ENCODE measurements at regions not wholly inside any gene's neighbourhood (a gene's known extent, or its start where the extent isn't known, plus 50 kb on each side); places are given as distances from the start of the nearest gene placed in this dataset.
"Not testable (repeated sequence)": the region's sequence is repeated elsewhere in the genome, so short reads cannot be mapped to it uniquely, and the experiment has no call there.

DNA sequence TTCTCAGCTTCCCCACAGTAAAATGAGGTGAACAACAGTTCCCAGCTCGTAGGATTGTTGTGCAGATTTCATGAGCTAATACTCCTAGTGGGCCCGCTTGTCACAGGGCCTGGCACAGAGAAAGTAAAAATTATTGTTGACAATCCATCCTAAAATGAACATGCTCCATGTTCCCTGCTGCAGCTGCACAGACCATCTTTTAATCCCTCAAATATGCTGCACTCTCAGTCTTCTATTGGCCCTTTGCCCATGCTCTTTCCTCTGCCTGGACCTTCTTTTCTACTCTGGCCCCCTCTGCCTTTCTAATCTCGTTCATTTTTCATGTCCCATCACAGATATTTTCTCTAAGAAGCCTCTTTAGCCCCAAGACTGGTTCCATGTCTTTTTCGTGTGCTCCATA, 117.7 kb upstream of the NR3C1 start:
- DNase-seq: no peak

DNA sequence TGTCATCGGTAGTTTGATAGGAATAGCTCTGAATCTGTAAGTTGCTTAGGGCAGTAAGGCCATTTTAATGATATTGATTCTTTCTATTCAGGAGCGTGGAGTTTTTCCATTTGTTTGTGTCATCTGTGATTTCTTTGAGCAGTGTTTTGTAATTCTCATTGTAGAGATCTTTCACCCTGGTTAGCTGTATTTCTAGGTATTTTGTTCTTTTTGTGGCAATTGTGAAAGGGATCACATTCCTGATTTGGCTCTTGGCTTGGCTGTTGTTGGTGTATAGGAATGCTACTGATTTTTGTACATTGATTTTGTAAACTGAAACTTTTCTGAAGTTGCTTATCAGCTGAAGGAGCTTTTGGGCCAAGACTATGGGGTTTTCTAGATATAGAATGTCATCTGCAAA, 115.7 kb upstream of the NR3C1 start:
- not testable (repeated sequence) for DNase-seq

DNA sequence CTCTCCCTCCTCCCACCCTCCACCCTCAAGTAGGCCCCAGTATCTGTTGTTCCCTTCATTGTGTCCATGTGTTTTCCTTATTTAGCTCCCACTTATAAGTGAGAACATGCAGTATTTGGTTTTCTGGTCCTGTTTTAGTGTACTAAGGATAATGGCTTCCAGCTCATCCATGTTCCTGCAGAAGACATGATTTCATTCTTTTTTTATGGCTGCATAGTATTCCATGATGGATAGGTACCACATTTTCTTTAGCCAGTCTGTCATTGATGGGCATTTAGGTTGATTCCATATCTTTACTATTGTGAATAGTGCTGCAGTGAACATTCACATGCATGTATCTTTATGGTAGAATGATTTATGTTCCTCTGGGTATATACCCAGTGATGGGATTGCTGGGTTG, 114.3 kb upstream of the NR3C1 start:
- not testable (repeated sequence) for DNase-seq

DNA sequence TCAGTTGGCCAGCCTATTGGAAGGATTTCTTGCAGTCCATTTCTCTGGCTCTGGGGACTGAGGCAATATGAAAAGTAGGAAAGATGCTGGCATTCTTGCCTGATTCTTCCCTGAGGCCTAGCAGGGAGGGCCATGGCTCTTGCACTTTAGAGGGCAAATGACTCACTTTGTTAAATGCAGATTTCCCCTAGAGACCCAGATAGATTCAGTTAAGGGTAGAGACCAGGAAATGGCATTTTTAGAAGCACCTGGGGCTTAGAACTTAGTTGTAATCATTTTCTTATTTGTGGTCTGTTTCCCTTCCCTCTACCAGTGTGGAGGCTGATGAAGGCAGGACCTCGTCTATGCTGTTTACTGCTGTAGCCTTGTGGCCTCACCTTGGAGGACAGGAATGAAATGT, 112.8 kb upstream of the NR3C1 start:
- no peak for DNase-seq

DNA sequence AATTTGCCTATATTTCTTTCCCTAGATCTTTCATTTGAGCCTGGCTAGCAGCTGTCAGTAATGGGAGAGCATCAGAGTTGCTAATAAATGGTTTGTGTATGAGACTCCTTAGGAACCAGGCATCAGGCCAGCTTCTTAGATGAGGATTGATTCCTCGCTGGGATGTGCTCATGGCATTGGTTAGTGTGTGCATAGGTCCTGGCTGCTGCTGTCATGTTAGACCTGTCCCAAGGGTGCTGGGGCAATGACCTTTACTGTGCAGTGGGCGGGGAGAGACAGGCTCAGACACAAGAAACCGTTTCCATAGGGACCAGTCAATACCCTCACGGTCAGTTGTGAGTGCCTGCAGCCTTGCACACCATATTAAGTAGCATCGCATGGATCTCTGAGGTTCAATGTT, 112.3 kb upstream of the NR3C1 start:
- no peak for DNase-seq

DNA sequence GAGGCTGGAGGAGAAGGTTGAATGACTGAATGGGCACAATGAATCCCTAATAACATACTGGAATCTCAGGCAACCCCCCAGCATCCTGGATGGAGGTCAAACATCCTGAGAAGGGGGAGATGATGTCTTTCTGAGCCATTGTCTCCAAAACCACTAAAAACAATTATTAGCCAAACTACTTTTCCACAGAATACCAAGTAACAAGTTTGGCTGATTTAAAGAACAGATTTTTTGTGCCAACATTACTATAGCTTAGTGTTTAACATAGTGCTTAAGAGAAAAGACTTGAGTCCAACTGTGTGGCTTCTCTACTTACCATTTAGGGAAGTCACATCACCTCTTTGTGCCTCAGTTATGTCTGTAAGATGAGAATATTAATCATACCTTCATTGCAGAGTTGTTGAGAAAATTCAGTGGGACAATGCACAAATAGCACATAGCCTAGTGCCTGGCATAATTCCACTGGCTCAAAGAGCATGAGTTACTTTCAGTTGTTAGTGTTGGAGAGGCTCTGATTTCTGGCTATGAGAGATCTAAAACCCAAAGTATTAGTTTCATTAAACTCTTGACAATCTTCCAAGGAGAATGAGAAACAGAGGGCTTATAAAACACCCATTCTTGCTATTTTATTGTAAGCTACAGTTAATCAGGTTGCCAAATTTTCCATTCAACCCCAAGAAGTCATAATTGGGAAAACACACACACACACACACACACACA, 111.3 kb upstream of the NR3C1 start:
- no peak for DNase-seq

DNA sequence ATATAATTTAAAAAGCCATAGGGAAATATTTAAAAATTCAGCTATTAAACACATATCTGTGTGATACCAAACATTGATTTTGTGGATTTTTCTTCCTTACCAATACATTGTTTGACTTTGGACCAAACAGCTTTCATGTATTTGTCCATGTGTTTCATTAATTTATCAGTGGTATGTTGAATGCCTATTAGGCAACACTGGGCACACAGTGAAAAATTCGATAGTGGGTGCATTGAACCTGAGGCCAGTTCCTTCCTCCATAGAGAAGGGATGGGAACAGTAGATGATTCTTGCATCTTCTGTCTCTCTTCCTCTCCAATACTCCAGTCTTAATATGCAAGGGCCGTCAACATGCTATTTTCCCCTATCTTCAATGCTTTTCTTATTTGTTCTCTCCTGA, 110.2 kb upstream of the NR3C1 start:
- no peak for DNase-seq

DNA sequence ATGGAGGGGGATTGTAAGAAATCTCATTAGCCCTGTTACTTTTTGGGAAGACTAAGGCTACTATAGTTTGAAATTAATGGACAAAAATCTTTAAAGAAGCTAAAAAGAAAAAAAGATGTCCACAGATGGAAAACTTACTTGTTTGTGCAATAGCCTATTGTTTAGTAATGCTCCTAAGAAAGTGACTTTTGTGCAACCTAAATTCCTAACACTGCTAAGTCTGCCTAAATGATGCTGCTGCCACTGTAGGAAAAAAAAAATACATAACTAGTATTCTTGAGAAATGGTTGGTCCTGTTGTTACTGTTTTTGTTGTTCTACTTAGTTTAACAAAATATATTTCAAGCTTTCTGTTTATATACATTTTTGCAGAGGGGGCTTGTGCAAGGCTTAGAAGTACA, 108.2 kb upstream of the NR3C1 start:
- no peak for DNase-seq

DNA sequence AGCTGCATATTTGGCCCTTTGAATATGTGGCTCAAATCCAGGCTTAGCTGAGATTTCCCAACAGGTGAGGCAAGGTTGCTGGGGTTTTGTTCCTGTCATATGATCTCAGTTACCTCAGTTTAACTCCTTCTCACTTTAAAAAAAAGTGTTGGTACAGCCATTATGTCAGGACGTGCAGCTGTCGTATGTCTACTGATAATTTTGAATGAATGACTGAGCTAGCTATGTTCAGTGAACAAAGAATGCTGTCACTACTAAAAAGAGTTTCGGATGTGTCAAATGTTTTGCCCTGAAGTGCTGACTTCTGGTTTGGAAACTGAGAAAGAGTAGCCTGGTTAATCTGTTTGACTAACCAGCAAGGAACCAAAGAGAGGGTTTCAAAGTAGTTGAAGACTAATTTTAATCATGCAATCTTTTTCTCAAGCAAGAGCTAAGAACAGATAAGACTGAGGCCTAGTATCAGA, 106.3 kb upstream of the NR3C1 start:
- peak; percentile 47 for DNase-seq

DNA sequence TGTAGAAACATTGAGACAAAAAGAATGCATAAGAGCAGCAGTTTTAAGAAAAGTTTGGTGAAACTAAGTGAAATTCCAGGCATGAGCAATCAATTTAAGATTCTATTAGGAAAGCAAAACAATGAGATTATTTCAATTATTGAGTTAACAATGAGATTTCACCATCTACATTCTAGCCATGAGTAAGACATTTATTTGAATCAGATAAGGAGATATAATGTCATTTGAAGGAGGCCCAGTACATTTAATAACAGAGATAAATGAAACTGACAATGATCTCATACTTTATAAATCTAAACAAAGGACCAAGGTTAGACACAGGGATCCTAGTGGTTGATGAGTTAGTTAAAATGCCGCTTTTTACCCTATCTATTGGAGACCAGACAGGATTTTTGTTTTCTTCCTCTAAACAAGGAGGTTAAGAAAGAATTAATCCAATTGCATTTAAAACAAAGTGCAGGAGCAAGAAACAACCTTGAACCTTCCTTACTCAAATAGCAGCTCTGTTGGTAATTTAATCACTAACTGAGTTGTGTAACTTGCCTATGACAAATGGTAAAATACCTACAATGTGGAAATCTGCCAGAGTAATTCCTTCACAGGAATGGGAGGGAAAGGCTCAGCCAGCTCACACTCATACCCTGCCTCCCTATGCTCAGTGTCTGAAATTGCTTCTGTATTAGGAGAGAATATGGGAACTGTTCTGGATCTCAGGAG, 103.5 kb upstream of the NR3C1 start:
- no peak for DNase-seq

DNA sequence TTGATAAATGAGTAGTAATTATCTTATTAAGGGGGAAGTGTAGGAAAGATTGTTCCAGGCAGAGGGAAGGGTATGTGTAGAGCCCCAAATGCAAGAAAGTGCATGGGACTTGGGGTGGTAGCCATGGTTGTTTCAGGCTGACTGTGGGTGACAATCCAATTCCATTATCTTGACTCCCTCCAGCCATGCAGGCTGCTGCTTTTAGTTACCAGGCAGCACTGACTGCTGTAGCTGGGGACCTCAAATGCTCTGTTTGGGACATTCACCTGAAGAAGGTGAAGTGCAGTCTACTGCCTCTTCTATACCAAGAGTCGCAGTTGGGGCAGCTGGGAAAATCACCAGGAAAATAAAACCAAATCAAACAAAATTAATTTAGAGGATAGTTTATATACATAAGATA, 102.4 kb upstream of the NR3C1 start:
- no peak for DNase-seq

DNA sequence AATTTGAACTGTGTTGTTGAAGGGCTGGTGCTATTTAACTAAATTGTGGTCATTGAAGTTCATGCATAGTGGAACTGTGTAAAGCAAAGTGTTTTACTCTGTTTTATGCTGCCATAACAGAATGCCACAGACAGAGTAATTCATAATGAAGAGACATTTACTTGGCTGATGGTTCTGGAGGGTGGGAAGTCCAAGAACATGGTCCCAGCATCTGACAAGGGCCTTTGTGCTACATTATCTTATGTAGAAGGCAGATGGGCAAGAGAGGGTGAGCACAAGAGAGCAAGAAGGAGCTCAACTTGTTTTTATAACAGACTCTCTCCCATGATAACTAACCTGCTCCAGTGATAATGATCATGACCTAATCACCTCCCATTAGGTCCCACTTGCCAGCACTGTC, 101.9 kb upstream of the NR3C1 start:
- no peak for DNase-seq

DNA sequence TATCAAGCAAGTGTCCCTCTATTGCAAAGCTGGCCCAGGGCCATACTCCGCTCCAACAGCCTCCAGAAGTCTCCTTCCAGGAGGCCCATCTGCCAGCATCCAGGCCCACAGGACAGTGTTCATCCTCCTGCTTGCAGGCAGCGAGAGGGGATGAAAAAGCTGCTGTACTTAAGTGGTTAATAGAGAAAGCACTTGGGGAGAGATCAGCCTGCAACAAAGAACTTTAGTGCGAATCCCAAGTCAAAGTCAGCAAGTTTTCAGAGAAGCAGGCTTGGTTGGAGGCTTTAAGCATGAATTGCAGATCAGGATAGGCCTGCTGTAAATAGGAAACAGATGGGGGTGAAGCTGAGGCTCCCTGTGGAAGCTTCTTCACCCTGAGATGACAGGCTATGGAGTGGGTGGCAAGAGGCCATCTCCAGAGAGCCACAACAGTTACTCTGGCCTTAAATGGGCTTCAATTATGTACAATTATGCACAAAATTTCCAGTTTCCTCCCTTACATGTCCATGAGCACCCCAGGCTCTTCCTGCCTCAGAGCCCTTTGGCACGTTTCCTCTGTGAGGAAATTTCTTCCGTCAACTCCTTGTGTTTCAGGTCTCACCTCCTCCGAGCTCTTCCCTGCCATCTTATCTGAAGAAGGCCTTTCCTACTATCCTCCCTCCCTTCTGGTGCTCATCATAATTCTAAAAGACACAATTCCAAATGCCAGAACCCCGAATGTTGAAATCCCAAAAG, 98.0 kb upstream of the NR3C1 start:
- DNase-seq: no peak

DNA sequence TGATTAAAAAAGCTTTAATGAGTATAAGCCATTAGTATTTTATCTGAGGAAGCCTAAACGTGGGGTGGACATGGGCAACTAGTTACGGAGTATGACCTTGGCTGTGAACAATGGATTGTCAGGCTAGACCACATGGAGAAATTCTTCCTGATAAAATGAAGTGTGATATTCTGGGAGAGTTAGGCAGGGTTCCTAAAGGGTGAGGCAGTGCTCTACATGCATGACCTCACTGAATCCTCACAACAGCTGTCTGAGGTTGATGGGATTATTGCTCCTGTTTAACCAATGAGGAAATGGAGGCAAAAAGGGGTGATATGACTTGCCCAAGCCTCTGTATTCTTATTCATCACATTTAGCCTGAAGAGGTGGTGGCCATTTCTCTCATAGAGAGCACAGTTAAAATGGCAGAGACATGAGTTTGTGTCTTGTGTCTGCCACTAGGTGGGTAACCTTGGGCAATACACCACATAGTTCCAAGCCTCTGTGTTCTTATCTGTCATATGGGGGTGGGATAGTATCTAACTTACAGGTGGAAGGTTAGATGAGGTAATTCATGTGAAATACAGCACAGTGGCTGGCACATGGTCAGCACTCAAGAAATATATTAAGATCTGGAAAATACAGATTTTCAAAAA, 96.1 kb upstream of the NR3C1 start:
- DNase-seq: no peak

DNA sequence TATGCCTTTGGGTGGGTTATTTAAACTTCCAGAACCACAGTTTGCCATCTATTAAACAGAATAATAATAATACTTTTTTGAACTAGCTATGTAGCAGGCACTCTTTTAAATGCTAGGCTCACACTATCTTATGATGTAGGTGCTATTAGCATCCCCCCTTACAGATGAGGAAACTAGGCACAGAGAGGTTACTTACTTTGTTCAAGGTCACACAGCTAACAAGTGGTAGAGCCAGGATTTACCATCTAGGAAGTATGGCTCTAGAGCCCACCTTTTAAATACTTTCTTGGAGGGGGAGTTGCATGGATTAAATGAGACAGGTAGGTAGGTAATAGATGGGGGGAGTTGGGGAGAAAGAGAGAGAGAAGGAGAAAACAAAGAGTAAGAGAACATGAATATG, 95.3 kb upstream of the NR3C1 start:
- no peak for DNase-seq

DNA sequence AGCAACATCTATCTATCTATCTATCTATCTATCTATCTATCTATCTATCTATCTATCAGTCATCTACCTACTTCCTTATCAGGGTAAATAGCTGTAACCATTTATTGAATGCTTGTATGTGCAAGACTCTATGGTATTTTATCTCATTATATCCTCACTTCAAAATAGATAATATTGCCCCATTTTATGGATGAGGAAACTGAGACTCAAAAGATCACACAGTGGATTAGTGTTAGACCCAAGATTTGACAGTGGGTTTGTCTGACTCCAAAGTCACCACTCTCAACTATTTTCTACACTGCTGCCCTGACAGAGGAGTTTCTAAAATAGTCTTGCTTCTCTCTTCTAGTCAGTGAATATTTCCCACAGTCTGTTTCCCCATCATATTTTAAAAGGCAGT, 94.3 kb upstream of the NR3C1 start:
- no peak for DNase-seq

DNA sequence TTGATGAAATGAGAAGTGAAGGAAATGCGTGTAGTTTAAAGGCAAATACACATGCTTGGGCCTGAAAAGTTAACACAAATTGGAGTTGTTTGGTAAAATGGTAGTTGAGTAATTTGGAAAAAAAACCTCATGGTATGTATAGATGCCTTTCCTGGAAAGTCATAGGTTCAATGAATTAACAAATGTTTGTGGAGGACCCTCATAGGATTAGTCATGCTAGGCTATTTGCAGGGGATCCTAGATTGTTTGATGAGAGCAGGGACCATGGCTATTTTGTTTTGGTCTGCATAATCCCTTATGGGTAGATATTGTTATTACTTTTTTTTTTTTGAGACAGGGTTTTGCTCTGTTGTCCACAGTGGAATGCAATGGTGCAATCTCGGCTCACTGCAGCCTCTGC, 93.5 kb upstream of the NR3C1 start:
- DNase-seq: no peak

DNA sequence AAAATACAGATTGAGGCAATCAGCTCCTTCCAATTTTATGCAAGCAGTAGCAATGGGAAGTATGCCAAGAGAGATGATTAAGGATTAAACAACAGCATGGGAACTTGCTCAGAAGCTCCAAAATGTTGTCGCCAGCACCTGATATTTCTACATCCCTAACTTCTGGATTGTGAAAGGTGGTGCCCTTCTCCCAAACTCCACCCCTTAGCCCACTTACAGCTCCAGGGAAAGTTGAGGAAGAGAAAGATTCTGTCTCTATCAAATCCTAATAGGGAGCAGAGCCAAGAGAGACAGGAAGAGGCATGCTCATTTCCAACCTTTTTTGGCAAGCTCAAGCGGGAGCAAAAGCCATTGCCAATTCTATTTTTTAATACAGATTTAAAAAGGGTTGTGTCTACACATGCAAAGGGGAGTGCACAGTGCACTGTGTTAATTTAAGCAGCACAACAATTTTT, 92.4 kb upstream of the NR3C1 start:
- no peak for DNase-seq

DNA sequence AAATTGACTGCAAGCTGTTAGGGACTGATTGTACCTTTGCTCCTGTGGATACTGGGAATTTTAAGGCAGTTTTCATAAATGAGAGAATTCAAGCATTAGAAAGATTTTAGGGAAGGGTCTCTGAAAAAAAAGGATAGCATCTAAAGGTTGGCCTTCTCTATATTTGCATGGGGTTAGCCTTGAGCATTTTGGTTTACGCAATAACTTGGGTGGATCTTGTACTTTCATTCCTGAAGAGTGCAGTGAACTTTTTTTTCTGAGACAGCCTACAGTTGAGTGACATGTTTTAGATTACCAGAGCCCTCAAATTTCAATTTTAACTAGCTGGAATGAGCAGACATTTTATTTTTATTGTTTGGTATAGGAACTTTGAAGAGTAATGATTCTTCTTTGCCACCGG, 91.6 kb upstream of the NR3C1 start:
- no peak for DNase-seq

DNA sequence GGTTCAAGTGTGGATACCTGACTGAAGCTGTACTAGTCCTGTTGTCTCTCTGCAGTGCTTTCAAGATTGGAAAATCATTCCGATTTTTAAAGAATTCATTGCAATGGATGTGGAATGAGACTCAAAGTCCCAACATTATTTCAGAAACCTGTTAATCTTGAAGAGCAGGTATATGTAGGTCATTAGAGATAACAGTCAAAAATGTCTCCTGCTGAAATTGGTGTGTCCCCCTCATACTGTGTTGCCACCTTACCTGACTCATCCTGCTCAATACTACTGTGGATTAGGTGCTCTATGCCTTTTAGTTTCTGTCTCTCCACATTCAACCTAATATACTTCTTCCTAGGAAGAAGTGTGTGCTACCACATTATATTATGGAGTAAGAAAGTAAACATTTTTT, 91.1 kb upstream of the NR3C1 start:
- DNase-seq: no peak

DNA sequence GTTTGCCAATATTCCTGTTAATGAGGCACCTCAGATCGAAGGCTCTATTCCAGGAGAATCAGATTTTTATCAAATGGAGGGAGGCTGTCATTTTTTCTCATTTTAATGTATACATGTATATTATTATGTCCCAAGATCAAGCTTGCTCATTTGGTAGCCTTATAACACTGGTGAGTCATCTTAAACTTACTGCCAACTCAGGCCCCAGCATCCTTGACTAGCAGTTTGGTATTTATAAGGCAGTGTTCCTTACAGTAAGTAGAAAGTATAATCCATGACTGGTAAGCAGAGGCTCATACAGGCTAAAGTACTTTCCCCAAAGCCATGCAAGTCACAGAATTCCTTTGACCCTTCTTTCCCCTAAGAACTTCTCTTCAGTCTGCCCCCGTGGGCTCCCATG, 90.7 kb upstream of the NR3C1 start:
- no peak for DNase-seq

DNA sequence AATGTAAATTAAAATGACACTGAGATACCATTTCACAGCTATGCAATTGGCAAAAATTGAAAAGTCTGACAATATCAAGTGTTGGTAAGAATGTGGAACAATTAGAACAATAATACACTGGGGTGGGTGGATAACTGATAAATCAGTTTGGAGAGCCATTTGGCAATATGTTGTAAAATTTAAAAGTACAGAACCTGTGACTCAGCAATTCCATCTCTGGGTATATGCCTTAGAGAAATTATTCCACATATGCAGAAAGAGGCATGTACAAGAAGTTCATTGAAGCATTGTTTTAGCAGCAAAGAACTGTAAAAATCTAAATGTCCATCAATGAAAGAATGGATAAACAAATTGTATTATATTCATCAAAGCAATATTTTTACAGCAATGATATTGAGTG, 89.3 kb upstream of the NR3C1 start:
- DNase-seq: no peak

DNA sequence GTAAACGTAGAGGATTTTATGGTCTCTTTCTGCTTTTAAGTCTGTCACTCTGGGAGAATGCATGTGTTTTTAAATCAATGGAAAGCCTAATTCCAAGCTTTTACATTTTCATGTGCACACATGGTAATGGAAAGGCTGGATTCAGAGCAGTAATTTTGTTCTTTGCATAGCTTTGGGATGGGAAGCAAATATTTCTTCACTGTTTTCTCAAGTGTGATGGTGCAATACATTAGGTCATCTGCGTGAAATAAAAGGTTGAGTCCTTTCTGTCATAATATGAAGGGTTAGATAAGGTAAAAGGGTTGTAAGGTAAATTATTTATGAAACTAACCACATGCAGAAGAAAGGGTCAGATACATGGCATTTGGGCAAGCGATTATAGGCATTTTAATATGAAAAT, 88.2 kb upstream of the NR3C1 start:
- DNase-seq: no peak

DNA sequence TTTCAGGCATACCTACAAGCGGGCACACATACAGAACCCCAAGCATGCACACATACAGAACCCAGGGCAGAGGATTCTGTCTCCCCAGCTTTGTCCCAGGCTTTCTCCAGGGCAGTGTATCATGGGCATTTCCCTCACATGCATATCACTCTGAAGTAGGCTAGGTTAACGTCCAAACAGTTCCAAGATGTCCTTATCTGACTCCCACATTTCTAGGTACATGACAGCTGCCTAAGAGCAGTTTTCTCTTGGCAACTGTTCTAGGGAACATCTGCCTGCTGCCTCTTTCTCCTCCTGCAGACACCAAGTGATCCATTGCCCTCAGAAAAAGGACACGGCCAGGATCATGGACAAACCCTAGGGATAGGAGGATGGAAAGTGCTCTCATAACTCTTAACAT, 84.9 kb upstream of the NR3C1 start:
- DNase-seq: no peak
